Uterus (tissue), 3 donors: ENCODE measurements at regions not wholly inside any gene's neighbourhood (a gene's known extent, or its start where the extent isn't known, plus 50 kb on each side); places are given as distances from the start of the nearest gene placed in this dataset.
"Not testable (repeated sequence)": the region's sequence is repeated elsewhere in the genome, so short reads cannot be mapped to it uniquely, and the experiment has no call there.

ENCODE experiments used
- DNase-seq, 2 donors: peaks; one replicate each; pipeline ENCODE4 v3.0.0-alpha.2; 2019 to 2020
- H3K27ac ChIP-seq, 2 donors: fragments of 200-600 bp; sonication (generic); 1 replicate in 1 of 2; 2 replicates in 1 of 2; pipeline ENCODE4 v1.5.1; 2016 to 2018
- H3K27me3 ChIP-seq, 2 donors: fragments of 200-600 bp; sonication (generic); one replicate each; pipeline ENCODE4 v1.5.1; 2018 to 2019; ENCODE audit warnings: control low read depth in 1 of 2
- H3K36me3 ChIP-seq, 2 donors: fragments of 200-600 bp; sonication (generic); one replicate each; pipeline ENCODE4 v1.5.1; 2019; ENCODE audit warnings: control low read depth in 1 of 2
- H3K4me1 ChIP-seq, 2 donors: fragments of 200-600 bp; sonication (generic); one replicate each; pipeline ENCODE4 v1.5.1; 2018 to 2019; ENCODE audit warnings: control low read depth in 1 of 2
- H3K4me3 ChIP-seq, 2 donors: fragments of 200-600 bp; sonication (generic); 1 replicate in 1 of 2; 2 replicates in 1 of 2; pipeline ENCODE4 v1.5.1; 2018 to 2019; ENCODE audit warnings: mild to moderate bottlenecking in 1 of 2
- H3K9me3 ChIP-seq, 2 donors: fragments of 200-600 bp; sonication (generic); one replicate each; pipeline ENCODE4 v1.5.1; 2019; ENCODE audit warnings: control low read depth in 1 of 2
- CTCF ChIP-seq, 4 experiments: fragments of 200-600 bp in 2 of 4; fragments of 450-650 bp in 2 of 4; sonication (generic) in 2 of 4; IDR thresholded peaks; one replicate each; pipeline ENCODE4 v1.5.1; 2016 to 2019; ENCODE audit warnings: antibody characterized with exemption in 4 of 4, mild to moderate bottlenecking in 2 of 4, moderate library complexity in 1 of 4
- POLR2A ChIP-seq, 2 donors: fragments of 450-650 bp; IDR thresholded peaks; one replicate each; pipeline ENCODE4 v1.6.1; 2016; ENCODE audit warnings: antibody characterized with exemption in 2 of 2, mild to moderate bottlenecking in 1 of 2, moderate library complexity in 1 of 2
- intact Hi-C: fragments of 100-400 bp; cut with DNase I; formaldehyde crosslinking; loops from one replicate; pipeline ENCODE4 v1.15.1; 2023; ENCODE audit warnings: low total_unique reads
- donor health status: DM: yes; HTN: yes; CAD: no.

GRCh38 chr1:95535614-95536013, 301.6 kb downstream of the RWDD3 start:
- H3K27ac ChIP-seq = no peak overlapping the region
- DNase-seq = no peak
- no peak overlapping the region for H3K4me3 ChIP-seq
- H3K27me3 ChIP-seq = no peaks in the 10 kb centered on the region
- intact Hi-C loops = no loop called here
- no peak for TF ChIP-seq CTCF (IDR thresholded peaks at IDR 0.05)
- no peaks in the 10 kb centered on the region for H3K9me3 ChIP-seq
- no peaks in the 10 kb centered on the region for H3K36me3 ChIP-seq
- H3K4me1 ChIP-seq = no peaks in the 10 kb centered on the region

- no peak overlapping the region for H3K27ac ChIP-seq
- no peaks in the 10 kb centered on the region for H3K36me3 ChIP-seq
- no peak overlapping the region for H3K4me3 ChIP-seq
- H3K27me3 ChIP-seq = no peaks in the 10 kb centered on the region
- TF ChIP-seq POLR2A (IDR thresholded peaks at IDR 0.05) = no peak
- TF ChIP-seq CTCF (IDR thresholded peaks at IDR 0.05) = no peak
- intact Hi-C loops = no loop called here
- H3K9me3 ChIP-seq = no peaks in the 10 kb centered on the region
- DNase-seq = no peak
- no peaks in the 10 kb centered on the region for H3K4me1 ChIP-seq
Measured at GRCh38 chr1:95536501-95536900, 302.5 kb downstream of the RWDD3 start.

GRCh38 chr1:95537176-95537575, 303.2 kb downstream of the RWDD3 start:
- H3K27ac ChIP-seq = no peak overlapping the region
- H3K4me1 ChIP-seq = no peaks in the 10 kb centered on the region
- no peak overlapping the region for H3K4me3 ChIP-seq
- H3K9me3 ChIP-seq = no peaks in the 10 kb centered on the region
- TF ChIP-seq CTCF (IDR thresholded peaks at IDR 0.05) = no peak
- TF ChIP-seq POLR2A (IDR thresholded peaks at IDR 0.05) = no peak
- no peaks in the 10 kb centered on the region for H3K27me3 ChIP-seq
- H3K36me3 ChIP-seq = no peaks in the 10 kb centered on the region
- intact Hi-C loops = no loop called here
- no peak for DNase-seq

GRCh38 chr1:95538242-95538641, 304.2 kb downstream of the RWDD3 start:
- H3K9me3 ChIP-seq, H3K36me3 ChIP-seq, DNase-seq, intact Hi-C loops, H3K4me1 ChIP-seq, H3K4me3 ChIP-seq, H3K27ac ChIP-seq, H3K27me3 ChIP-seq: not testable (repeated sequence)

GRCh38 chr1:95542936-95543335, 308.9 kb downstream of the RWDD3 start:
- H3K36me3 ChIP-seq = no peaks in the 10 kb centered on the region
- no peaks in the 10 kb centered on the region for H3K9me3 ChIP-seq
- no peak overlapping the region for H3K4me3 ChIP-seq
- no peak overlapping the region for H3K27ac ChIP-seq
- no peaks in the 10 kb centered on the region for H3K27me3 ChIP-seq
- no peak for DNase-seq
- TF ChIP-seq POLR2A (IDR thresholded peaks at IDR 0.05) (no peak), CTCF (IDR thresholded peaks at IDR 0.05) (no peak)
- intact Hi-C loops = no loop called here
- H3K4me1 ChIP-seq = no peaks in the 10 kb centered on the region

DNA sequence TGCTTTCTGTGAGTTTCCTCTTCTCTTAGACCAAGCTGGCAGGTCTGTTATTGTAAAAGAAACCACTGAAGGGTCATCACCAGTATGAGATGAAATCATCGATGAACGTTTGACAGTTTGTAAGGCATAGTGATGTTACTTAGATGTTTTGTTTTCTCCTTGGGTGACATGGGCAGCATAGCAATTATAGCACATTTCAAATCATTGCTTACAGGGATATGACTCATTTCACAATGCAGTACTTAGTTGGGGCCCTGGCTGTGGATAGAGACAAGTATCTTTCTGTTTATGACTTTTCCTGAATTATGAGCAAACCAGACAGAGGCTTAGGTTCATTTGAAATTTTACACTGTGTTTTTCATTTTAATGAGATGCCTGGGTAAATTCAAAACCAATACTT, 313.0 kb downstream of the RWDD3 start:
- H3K36me3 ChIP-seq = no peaks in the 10 kb centered on the region
- H3K9me3 ChIP-seq = no peaks in the 10 kb centered on the region
- no peaks in the 10 kb centered on the region for H3K27me3 ChIP-seq
- H3K4me3 ChIP-seq = no peak overlapping the region
- no peak overlapping the region for H3K27ac ChIP-seq
- DNase-seq = no peak
- no peaks in the 10 kb centered on the region for H3K4me1 ChIP-seq
- intact Hi-C loops = no loop called here
- TF ChIP-seq CTCF (IDR thresholded peaks at IDR 0.05) (no peak), POLR2A (IDR thresholded peaks at IDR 0.05) (no peak)
